Inflammatory macrophage (primary cell): ENCODE measurements at regions not wholly inside any gene's neighbourhood (a gene's known extent, or its start where the extent isn't known, plus 50 kb on each side); places are given as distances from the start of the nearest gene placed in this dataset.

Experiments
- DNase-seq, 2 donors: peaks; one replicate each; pipeline ENCODE4 v3.0.0-alpha.2; 2020 to 2022

DNA sequence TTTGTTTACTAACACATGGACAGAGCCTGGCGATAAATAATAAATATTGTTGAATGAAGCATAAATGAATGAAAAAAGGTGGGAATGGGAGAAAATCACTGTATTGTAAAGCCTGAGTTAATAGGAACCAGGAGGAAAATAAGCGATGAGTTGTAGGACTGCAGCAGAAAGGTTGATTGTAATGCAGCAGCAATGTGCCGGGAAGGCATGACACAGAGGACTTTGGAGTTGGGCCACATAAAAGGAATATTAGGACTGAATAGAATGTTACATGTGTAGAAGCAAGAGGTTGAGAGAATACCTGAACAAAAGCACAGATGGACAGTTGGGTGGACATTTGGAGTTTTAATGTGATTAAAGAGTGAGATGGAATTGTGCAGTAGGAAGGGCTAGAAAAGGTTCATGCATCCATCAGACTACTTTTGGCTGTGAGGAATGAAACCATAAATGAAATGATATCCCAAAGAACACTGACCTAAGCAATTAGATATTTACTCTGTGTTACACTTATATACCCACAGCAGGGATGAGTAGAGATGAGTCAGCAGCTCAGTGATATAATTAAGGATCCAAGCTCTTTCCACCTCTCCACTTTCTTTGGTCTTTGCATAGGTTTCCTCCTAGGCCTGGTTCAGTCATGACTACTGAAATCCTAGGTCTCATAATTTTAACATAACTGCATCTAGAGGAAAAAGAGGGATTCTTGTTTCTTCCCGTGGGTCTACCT lies 55.4 kb downstream of the CCER1 start:
- no peak for DNase-seq

DNA sequence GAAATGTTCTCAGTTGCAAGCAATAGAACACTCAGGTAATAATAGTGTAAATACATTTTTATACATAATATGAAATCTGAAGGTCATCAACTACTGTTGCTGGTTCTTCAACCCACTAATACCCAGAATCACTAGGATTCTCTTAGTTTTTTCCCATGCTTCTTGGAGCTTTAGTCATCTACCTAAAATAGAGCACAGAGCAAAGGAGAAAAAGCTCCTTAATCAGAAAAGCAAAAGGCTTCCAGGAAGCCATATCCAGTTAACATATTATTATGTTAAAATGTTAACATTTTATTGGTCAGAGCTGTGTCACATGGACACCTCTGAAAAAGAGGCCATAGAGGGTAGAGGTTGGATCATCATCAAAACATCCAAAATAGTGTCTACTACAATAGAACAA lies 57.0 kb downstream of the CCER1 start:
- DNase-seq: no peak

DNA sequence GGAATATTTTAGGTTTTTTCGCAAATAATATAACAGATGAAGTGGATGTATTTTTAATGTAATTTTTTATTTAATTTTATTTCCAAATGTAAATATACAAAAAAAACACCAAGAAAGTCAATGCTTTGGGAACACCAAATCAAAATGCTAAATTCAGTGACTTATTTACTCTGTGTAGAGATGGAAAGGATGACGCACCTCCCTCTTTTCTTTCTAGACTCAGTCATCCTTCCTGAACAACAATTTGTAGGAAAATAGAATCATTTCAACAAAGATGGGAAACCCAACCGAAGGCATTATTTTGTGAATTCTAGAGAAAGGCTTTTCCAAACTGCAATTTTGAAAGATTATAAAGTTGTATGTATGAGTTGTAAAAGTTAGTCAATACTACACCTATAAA lies 57.7 kb downstream of the CCER1 start:
- DNase-seq: no peak

DNA sequence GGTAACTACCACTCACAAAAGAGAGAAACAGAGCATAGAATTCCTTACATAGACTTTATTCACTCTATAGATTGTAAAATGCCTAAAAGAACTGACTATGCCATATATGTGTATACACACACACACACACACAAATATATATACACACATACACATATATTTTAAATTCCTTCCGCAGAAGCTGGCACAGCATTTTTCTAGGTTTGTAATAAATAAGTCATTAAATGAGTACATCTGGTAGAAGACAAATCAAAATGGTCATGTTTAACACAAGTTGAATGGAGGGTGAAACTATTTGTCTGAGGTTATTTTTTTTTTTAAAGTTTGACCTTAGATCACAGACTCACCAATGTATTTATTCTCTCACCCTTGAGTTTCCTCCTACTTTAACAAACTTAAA lies 58.2 kb downstream of the CCER1 start:
- no peak for DNase-seq

DNA sequence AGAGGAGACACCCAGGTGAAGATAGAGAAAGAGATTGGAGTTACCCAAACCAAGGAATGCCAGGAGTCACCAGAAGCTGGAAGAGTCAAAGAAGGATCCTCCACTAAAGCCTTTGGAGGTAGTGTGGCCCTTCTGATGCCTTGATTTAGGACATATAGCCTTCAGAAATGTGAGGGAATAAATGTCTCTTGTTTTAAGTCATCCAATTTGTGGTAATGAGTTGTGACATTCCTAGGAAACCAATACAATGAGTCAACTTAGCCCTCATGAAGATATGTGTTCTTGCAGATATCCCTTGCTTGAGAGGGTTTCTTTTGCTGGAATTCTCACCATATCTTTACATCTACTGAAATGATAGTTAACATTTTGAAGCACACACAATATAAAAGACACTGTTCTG lies 58.8 kb downstream of the CCER1 start:
- DNase-seq: no peak

- DNase-seq: no peak
Observed at GRCh38 chr12:90888316-90888715, 66.7 kb downstream of the CCER1 start.

DNA sequence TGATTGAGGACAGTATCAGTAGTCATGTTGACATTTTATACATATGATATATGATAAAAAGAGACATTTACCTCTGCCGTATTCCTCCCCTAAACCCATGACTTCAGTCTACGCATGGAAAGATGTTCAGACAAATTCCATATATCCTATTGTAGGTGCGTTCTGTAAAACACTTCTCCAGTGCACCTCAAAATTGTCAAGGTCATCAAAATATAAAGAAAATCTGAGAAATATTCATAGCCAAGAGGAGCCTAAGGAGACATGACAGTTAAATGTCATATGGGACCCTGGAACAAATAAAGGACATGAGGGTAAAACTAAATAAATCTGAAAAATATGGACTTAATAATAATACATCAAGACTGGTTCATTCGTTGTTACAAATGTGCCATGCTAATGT lies 71.5 kb downstream of the CCER1 start:
- DNase-seq: no peak

DNA sequence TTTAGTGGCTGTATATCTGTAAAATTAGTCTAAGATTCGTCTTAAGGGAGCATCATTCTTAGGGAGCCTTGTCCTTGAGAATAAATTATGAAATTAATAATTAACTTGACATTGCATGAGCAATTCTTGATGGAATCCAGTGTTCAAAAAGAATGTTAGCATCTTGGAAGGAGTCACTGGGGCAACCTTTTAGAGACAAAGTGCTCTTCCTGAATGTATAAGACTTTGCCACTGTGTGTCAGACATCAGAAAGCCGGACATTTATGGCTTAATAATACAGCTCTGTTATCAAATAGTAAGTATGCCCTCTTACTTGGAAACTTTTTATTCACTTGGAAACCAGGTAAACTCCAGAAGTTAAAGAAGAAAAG lies 83.3 kb downstream of the CCER1 start:
- no peak for DNase-seq

DNA sequence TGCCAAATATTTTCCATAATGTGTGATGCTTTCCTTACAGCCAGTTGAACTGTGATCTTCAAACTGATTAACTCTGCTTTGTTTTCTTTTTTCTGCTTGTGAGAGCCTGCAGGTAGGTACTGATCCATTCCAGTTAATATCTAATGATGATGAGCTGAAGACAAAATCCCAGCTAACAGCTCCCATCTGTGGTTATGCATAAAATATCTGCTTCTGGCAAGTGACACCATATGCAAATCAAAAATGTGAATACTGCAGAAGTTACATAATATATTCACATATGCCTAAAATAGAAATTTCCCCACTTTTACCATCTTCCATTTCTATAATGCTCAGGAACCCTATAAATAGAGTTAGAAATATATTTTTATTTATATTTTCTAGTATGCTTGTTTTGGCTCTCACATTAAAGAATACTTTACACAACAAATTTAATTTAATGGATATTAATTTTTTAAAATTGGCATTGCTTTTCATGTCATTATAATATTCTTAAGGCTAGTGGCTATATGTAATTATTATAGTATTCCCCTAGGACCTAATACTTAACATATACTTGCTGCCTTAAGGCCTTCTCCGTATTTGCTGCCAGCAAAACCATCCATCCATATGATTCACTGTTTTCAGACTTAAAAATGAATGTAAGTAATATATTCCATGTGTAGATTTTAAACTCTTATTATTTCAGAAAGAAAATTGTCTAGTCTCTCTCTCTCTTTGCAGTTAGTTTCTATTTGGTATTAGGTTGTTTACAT lies 83.8 kb downstream of the CCER1 start:
- no peak for DNase-seq

DNA sequence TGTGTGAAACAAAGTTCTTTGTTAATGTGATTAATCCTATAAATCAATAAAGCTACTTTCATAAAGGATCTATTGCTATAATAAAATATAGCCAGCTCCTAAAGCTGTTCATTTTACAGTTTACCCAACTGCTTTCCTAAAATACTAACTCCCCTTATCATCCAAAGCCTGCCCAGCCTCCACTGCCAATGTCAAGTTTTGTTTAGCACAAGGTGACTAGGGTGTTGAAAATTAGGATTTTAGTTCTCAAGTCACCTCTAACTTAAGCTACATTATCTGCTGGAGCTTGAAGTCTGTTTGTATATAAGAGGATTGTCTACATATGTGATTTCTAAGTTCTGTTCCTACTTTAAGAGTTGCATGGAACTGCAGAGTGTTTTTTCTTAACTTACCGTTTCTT lies 86.3 kb downstream of the CCER1 start:
- no peak for DNase-seq

DNA sequence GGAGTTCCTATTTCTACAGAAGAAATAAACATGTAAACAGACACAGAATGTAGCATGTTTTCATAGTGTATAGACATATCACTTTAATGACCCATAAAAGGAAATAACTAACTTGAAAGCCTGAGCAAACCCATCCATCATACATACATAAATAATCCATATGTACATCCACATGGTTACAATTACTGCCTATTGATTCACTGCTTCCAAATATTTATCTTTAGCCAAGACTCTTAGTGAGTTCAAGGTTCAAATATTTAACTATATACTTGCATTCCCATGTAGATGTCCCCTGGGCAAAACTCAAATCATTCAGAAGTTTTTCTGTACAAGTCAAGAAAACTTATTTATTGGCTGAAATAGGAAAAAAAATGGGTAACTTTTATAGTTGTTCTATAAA lies 95.4 kb downstream of the CCER1 start:
- DNase-seq: no peak

DNA sequence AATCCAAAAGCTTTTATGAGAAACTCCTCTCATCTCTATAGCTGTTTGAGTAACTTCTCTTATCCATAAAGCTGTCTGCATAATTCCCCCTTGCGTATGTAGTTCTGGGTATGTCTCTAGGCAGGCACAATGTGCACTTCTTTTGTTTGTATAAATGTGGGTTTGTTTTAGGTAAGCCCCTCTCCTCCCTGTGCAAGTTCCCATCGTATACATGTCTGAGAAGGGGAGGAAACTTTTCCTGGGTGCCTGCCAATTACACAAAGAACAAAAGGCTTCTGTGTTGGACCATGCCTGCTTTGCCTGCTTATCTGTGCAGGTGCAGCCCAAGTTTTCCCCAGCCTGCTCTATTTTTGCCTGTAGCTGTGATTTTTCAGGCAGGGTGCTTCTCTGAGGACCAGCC lies 96.7 kb downstream of the CCER1 start:
- no peak for DNase-seq

DNA sequence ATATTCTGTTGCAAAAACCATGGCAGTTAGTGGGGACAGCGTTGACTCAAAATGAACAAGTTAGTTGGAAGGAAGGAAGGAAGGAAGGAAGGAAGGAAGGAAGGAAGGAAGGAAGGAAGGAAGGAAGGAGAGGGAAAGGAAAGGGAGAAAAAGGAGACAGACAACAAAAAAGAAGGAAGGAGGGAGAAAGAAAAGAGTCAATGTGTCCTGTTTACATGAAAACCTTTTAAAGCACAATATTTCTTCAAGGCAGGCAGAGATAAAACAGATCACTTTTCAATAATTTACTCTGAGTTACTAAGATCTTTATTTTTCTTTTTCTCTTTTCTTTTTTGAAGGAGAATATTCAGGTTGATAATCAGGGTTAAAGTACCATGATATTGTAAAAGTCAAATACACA lies 99.4 kb downstream of the CCER1 start:
- DNase-seq: no peak

GRCh38 chr12:90854136-90854689 lies 100.8 kb downstream of the CCER1 start:
- DNase-seq: peak; percentile 14 to 17

GRCh38 chr12:90851800-90852718 lies 102.9 kb downstream of the CCER1 start:
- DNase-seq: no peak

DNA sequence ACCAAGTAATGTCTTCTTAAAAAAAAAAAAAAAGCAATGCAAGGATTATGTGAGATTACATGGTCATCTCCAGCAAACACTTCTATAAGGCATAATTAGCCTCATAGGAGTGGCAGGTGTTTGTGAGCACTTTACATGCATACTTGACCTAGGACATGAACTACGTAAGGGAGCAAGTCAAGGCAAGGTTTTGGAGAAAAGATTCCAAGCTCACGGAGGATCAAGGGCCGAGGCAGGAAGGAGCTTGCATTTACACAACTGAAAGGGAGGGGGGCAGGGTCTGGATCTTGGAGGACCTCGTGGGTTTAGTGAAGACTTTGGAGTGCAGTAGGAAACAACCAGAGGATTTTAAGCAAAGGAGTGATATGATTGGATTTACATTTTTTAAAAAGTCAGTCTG lies 112.5 kb downstream of the CCER1 start:
- no peak for DNase-seq

- DNase-seq: no peak
Observed at GRCh38 chr12:90841336-90841735, 113.6 kb downstream of the CCER1 start.

- DNase-seq: no peak
Observed at GRCh38 chr12:90839346-90839745, 115.6 kb downstream of the CCER1 start.

- DNase-seq: no peak
Observed at GRCh38 chr12:90836689-90837088, 118.3 kb downstream of the CCER1 start.

- DNase-seq: no peak
Observed at GRCh38 chr12:90833228-90833627, 121.7 kb downstream of the CCER1 start.

- no peak for DNase-seq
Observed at GRCh38 chr12:90832427-90832826, 122.5 kb downstream of the CCER1 start.

DNA sequence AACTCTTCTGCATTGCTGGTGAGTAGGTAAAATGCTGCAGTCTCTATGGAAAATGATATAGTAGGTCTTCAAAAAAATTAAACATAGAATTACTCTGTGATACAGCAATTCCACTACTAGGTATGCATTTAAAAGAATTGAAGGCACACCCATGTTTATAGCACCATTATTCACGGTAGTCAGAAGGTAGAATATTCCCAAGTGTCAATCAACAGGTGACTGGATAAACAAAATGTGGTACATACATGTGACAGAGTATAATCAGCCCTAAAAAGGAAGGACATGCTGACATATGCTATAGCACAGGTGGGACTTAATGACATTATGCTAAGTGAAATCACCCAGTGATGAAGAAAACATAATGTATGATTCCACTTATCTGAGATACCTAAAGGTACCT lies 123.3 kb downstream of the CCER1 start:
- no peak for DNase-seq

GRCh38 chr12:90829044-90829443 lies 125.9 kb downstream of the CCER1 start:
- DNase-seq: no peak
